ENCODE measurements at regions not wholly inside any gene's neighbourhood (a gene's known extent, or its start where the extent isn't known, plus 50 kb on each side); places are given as distances from the start of the nearest gene placed in this dataset.

DNA sequence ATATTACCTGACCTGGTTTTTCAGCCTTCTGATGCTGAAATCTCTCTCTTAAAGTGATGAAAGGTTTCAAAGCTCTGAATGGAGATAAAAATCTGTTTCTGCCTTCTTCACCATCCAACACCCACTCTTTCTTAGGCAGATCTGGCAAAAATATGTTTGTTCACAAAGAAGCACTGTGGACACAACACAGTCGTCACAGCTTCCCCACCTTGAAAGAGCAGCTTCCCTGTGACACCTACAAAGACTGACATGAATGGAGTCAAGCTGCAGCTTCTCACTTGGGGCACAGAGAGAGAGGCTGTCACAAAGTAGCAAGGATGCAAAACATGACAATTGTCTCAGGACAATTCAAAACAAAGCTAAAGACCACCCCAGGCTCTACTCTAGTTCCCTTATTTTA is 86.5 kb downstream of the ICOS start:
- no peak for DNase-seq (ENCODE audit: low spot score)
- TF ChIP-seq, protein P1, sequence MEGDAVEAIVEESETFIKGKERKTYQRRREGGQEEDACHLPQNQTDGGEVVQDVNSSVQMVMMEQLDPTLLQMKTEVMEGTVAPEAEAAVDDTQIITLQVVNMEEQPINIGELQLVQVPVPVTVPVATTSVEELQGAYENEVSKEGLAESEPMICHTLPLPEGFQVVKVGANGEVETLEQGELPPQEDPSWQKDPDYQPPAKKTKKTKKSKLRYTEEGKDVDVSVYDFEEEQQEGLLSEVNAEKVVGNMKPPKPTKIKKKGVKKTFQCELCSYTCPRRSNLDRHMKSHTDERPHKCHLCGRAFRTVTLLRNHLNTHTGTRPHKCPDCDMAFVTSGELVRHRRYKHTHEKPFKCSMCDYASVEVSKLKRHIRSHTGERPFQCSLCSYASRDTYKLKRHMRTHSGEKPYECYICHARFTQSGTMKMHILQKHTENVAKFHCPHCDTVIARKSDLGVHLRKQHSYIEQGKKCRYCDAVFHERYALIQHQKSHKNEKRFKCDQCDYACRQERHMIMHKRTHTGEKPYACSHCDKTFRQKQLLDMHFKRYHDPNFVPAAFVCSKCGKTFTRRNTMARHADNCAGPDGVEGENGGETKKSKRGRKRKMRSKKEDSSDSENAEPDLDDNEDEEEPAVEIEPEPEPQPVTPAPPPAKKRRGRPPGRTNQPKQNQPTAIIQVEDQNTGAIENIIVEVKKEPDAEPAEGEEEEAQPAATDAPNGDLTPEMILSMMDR (IDR thresholded peaks at IDR 0.05; ENCODE audit: extremely low read depth, missing control alignments): no peak

DNA sequence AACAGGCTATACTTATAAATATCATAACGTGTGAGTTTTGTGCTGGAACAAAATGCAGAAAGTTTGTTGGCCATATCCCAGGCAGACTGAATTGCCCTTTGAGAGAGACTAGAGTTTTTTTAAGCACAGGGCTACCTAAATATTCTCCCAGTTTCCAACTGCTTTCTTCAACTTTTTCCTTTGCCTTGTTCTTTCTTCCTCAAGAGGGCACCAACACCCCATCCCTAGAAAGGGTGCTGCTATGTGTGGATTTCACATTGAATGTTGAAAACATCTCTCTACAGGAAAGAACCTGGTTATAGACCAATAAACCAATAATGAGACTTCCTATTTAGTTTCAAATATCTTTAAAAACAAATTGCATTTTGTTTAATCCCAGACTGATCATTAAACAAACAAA is 87.9 kb downstream of the ICOS start:
- no peak for DNase-seq (ENCODE audit: low spot score)
- TF ChIP-seq, protein P1 (IDR thresholded peaks at IDR 0.05; ENCODE audit: extremely low read depth, missing control alignments): no peak

DNA sequence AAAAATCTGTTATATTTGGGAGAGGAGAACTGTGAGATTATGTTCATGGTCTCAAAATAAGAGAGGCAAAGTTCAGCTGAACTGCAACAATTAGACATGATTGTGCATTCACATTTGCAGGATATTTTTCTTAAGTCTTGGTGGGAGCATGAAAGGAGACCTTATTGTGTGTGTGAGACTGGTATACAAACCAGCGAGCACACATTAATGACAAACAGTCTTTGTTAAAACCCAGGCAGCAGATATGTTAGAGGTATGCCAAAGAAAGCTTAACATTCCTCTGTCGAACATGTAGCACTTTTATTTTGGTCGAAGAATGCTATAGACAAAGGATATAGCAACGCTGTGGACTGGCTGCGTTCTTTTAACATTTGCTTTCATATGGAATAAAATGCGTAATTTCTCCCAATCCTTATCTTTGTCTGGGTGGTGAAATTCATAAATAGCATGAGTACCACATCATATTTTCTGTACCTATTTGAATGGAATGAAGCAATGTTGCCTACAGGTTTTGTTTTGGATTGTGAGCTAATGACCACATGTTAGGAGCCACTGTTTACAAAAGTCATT is 88.4 kb downstream of the ICOS start:
- TF ChIP-seq, protein P1 (IDR thresholded peaks at IDR 0.05; ENCODE audit: extremely low read depth, missing control alignments): no peak

DNA sequence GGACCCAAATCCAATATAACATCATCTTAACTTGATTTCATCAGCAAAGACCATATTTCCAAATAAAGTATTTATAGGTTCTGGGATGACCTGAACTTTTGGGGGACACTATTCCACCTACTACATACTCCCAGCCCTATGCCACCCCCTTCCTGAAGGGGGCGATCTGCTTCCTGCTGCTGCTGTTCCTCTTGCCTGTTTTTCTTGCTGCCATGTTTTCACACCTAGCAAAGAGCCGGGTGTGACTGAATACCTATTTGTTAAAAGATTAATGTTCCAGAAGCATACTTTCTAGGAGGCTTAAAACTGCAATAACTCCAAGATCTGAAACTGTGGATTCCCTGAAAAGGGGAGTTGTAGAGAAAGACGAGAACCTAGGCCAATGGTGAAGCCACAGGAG is 89.7 kb downstream of the ICOS start:
- no peak for DNase-seq (ENCODE audit: low spot score)
- TF ChIP-seq, protein P1 (IDR thresholded peaks at IDR 0.05; ENCODE audit: extremely low read depth, missing control alignments): no peak

More for the DNA sequence above, 88.4 kb downstream of the ICOS start:
- no peak for DNase-seq (ENCODE audit: low spot score)

DNA sequence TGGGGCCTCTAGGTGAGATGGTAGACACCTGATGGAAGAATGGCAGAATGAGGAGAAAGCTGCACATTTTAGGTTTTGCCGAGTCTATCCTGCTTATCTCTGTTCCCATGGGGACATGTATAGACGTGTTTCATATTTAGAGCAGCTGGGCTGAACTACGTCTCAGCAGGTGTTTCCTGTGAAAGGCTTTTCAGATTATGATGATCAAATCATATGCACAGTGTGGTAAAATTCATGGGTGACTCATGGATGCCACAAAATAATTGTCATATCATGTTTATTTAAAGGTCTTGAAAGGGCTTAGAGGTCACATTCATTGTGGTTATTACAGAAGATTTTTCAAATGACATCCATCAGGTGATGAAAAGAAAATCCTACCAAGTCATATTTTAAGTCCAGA is 90.5 kb downstream of the ICOS start:
- TF ChIP-seq, protein P1 (IDR thresholded peaks at IDR 0.05; ENCODE audit: extremely low read depth, missing control alignments): no peak
- peak; percentile 42 for DNase-seq (ENCODE audit: low spot score)

DNA sequence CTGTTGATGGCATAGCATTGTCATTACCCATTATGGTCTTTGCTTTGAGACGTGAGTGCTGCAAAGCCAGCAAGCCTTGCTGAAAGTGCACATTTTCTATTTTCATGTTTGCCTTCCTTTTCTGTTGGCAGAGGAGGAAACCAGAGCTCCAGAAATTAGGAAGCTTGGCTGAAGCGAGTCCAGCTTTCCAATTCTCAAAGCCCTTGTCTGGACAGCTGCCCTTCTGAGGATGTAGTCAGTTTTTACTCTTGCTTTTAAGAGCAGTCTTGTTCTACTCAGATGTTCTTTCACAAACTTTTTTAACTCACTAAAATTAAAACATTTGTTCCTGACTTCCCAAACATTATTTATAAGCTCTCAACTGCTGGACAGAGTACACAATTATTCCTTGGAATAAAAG is 93.8 kb downstream of the ICOS start:
- no peak for DNase-seq (ENCODE audit: low spot score)
- TF ChIP-seq, protein P1 (IDR thresholded peaks at IDR 0.05; ENCODE audit: extremely low read depth, missing control alignments): no peak

DNA sequence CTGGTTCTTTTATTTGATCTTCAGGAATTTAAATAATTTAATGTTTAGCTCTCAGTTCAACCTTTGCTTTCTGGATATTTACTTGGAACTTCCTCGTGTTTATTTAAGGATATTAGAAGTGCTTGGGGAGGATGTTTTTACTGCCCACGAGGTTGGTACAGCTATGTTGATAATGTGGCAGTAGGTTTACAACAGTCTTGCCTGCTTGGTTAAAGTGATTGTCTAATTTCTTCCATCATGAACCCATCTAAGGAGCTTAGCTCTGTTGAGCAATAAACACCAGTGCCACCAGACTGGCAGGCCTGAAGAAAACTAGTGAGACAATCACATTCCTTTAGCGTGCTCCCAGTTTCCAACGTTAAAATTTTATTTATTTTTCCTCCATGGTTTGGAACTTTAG is 94.5 kb downstream of the ICOS start:
- no peak for DNase-seq (ENCODE audit: low spot score)
- TF ChIP-seq, protein P1 (IDR thresholded peaks at IDR 0.05; ENCODE audit: extremely low read depth, missing control alignments): no peak

Measured in GM20000 (cell line).